HCT116 (cell line): ENCODE measurements at regions not wholly inside any gene's neighbourhood (a gene's known extent, or its start where the extent isn't known, plus 50 kb on each side); places are given as distances from the start of the nearest gene placed in this dataset.

ENCODE experiments used
- ATAC-seq: fragments of 200-7000 bp; cut with Tn5 transposase; 2 replicates; pipeline ENCODE4 v1.9.1; 2020; ENCODE audit warnings: mild to moderate bottlenecking, moderate library complexity
- BruUV-seq: library from RNA; stranded (reverse); fragments of 400-500 nt; replicated peaks from 2 replicates; lab custom pipeline; 2021; lab: Mats Ljungman, UMichigan
- CTCF ChIA-PET: fragments of 300-600 bp; sonication (Branson Sonifier 250); formaldehyde crosslinking; loops from one replicate; lab custom pipeline; 2021; ENCODE audit warnings: antibody characterized with exemption; lab: Charles Lee
- POLR2A ChIA-PET: fragments of 300-600, 350-600 bp; sonication (Branson Sonifier 250); formaldehyde crosslinking; loops from one replicate; lab custom pipeline; 2021; ENCODE audit warnings: antibody characterized with exemption; lab: Charles Lee
- RAD21 ChIA-PET, 2 experiments: fragments of 300-600 bp; sonication (Branson Sonifier 250); formaldehyde crosslinking; loops; one replicate each; lab custom pipeline; 2023; ENCODE audit warnings: low total read pairs in 2 of 2; ENCODE audit not compliant: uncharacterized antibody in 2 of 2, unreplicated experiment in 2 of 2, low non-redundant PET in 1 of 2; lab: Charles Lee
- DNase-seq: peaks from one replicate; pipeline ENCODE4 v3.0.0-alpha.2; 2010; ENCODE audit warnings: low read depth, low spot score
- H2AFZ ChIP-seq: fragments of 200-600 bp; shearing (Covaris generic), sonication (generic); 2 replicates; pipeline ENCODE4 v1.6.1; 2017; ENCODE audit warnings: low read depth, mixed run types, mixed read lengths, antibody characterized with exemption, low read length; ENCODE audit not compliant: poor library complexity, severe bottlenecking
- H3K27ac ChIP-seq: 2 replicates; pipeline ENCODE4 v1.5.1; 2012; ENCODE audit warnings: low read depth, low read length
- H3K27me3 ChIP-seq: fragments of 200-600 bp; sonication (generic); 2 replicates; pipeline ENCODE4 v1.6.1; 2016; ENCODE audit warnings: mixed run types, low read length, mixed read lengths; ENCODE audit not compliant: insufficient read depth
- H3K36me3 ChIP-seq, 2 experiments: fragments of 200-500 bp in 1 of 2; fragments of 200-600 bp in 1 of 2; sonication (Bioruptor generic) in 1 of 2; sonication (generic) in 1 of 2; 2 replicates each; pipeline versions ENCODE4 v1.5.1 to v1.6.1; 2014 to 2016; ENCODE audit warnings: low read length in 2 of 2, inconsistent platforms in 1 of 2, mixed read lengths in 1 of 2, mixed run types in 1 of 2; ENCODE audit not compliant: insufficient read depth in 2 of 2, control insufficient read depth in 1 of 2
- H3K4me1 ChIP-seq, 2 experiments: fragments of 200-600 bp in 1 of 2; sonication (generic) in 1 of 2; 2 replicates each; pipeline versions ENCODE4 v1.5.1 to v1.6.1; 2012 to 2017; ENCODE audit warnings: low read length in 2 of 2, inconsistent platforms in 1 of 2, mild to moderate bottlenecking in 1 of 2, mixed read lengths in 1 of 2, mixed run types in 1 of 2, moderate library complexity in 1 of 2; ENCODE audit not compliant: insufficient read depth in 2 of 2, control insufficient read depth in 1 of 2
- H3K4me2 ChIP-seq: fragments of 200-600 bp; sonication (generic); 2 replicates; pipeline ENCODE4 v1.6.1; 2017; ENCODE audit warnings: mixed run types, low read length, mixed read lengths
- H3K4me3 ChIP-seq, 2 experiments: fragments of 200-600 bp in 1 of 2; sonication (generic) in 1 of 2; replicated peaks in 1 of 2; 2 replicates each; pipeline ENCODE4 v1.5.1; 2011 to 2016; ENCODE audit warnings: low read length in 2 of 2, control low read depth in 1 of 2, low read depth in 1 of 2, mild to moderate bottlenecking in 1 of 2, mixed read lengths in 1 of 2, mixed run types in 1 of 2
- H3K79me2 ChIP-seq: fragments of 200-600 bp; sonication (generic); 2 replicates; pipeline ENCODE4 v1.6.1; 2017; ENCODE audit warnings: mild to moderate bottlenecking, mixed run types, low read length, moderate library complexity, mixed read lengths; ENCODE audit not compliant: insufficient read depth
- H3K9ac ChIP-seq: fragments of 200-600 bp; sonication (generic); 2 replicates; pipeline ENCODE4 v1.6.1; 2016; ENCODE audit warnings: low read length, mixed read lengths
- H3K9me2 ChIP-seq: fragments of 200-600 bp; sonication (generic), shearing (Covaris generic); 2 replicates; pipeline ENCODE4 v1.6.1; 2017; ENCODE audit warnings: mixed run types, mild to moderate bottlenecking, moderate library complexity; ENCODE audit not compliant: insufficient read depth
- H3K9me3 ChIP-seq, 2 experiments: fragments of 200-500 bp in 1 of 2; fragments of 200-600 bp in 1 of 2; sonication (Bioruptor generic) in 1 of 2; sonication (generic) in 1 of 2; 2 replicates each; pipeline ENCODE4 v1.6.1; 2014 to 2017; ENCODE audit warnings: low read length in 2 of 2, mixed read lengths in 2 of 2, inconsistent platforms in 1 of 2, low read depth in 1 of 2, mild to moderate bottlenecking in 1 of 2, mixed run types in 1 of 2, moderate library complexity in 1 of 2; ENCODE audit not compliant: control insufficient read depth in 1 of 2, insufficient read depth in 1 of 2
- H4K20me1 ChIP-seq: fragments of 200-600 bp; sonication (generic), shearing (Covaris generic); 2 replicates; pipeline ENCODE4 v1.6.1; 2017; ENCODE audit warnings: mixed run types, mild to moderate bottlenecking, moderate library complexity; ENCODE audit not compliant: insufficient read depth
- CBX3 ChIP-seq: IDR thresholded peaks from 2 replicates; pipeline ENCODE4 v1.6.1; 2012; ENCODE audit warnings: low read depth
- EGR1 ChIP-seq: IDR thresholded peaks from 2 replicates; pipeline ENCODE4 v1.6.1; 2012; ENCODE audit warnings: low read depth
- RAD21 ChIP-seq: IDR thresholded peaks from 2 replicates; pipeline ENCODE4 v1.6.1; 2012; ENCODE audit warnings: low read depth, mild to moderate bottlenecking
- TCF7L2 ChIP-seq: IDR thresholded peaks from 2 replicates; pipeline ENCODE4 v1.7.0; 2011; ENCODE audit warnings: borderline replicate concordance, inconsistent platforms; ENCODE audit not compliant: insufficient read depth, insufficient read length; ENCODE audit errors: extremely low read depth
- ZNF274 ChIP-seq: fragments of 200-500 bp; sonication (Bioruptor generic); IDR thresholded peaks from 2 replicates; pipeline ENCODE4 v1.6.1; 2014; ENCODE audit warnings: mild to moderate bottlenecking, low read depth, low read length, inconsistent platforms
- intact Hi-C: fragments of 100-400 bp; cut with micrococcal nuclease; formaldehyde crosslinking; loops from 2 replicates; pipeline ENCODE4 v1.10.0; 2022
- TF ChIP-seq, protein P1 (sequence below): IDR thresholded peaks from 2 replicates; pipeline ENCODE4 v1.6.1; 2012; ENCODE audit warnings: low read depth
- TF ChIP-seq, protein P2 (sequence below): IDR thresholded peaks from 2 replicates; pipeline ENCODE4 v1.6.1; 2012
- TF ChIP-seq, protein P3 (sequence below), 3 experiments: fragments of 200-600 bp in 1 of 3; sonication (generic) in 1 of 3; IDR thresholded peaks in 2 of 3; conservative IDR thresholded peaks in 1 of 3; 2 replicates each; pipeline ENCODE4 v1.5.1; 2012 to 2017; ENCODE audit warnings: low read depth in 2 of 3, low read length in 2 of 3, antibody characterized with exemption in 1 of 3, borderline replicate concordance in 1 of 3, control low read depth in 1 of 3, mild to moderate bottlenecking in 1 of 3, mixed read lengths in 1 of 3, mixed run types in 1 of 3, moderate library complexity in 1 of 3; ENCODE audit not compliant: insufficient read depth in 1 of 3
- TF ChIP-seq, protein P4 (sequence below): IDR thresholded peaks from 2 replicates; pipeline ENCODE4 v1.6.1; 2011; ENCODE audit warnings: mild to moderate bottlenecking, low read length, moderate library complexity; ENCODE audit not compliant: insufficient replicate concordance; ENCODE audit errors: extremely low read depth

DNA sequence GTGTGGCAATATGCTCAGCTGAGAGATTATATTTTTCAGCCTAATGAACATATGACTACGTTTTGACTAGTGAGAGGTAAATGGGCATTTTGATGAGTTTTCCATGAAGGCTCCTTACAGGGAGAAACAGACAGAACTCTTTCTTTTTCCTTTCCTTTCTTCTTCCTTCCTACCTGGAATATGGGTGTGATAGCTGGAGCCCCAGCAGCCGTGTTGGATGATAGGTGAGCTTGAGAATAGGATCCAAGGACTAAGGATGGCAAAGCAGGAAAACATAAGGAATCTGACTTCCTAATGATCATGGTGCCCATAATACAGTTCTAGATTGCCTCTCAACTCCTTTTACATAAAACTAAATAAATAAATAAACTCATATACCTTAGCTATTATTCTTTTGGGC, 124.0 kb downstream of the MAIP1 start:
- Histone ChIP-seq H3K4me2 (no peak overlapping the region), H3K4me3 (no peak overlapping the region), H3K9me2 (no peaks in the 10 kb centered on the region), H3K9me3 (no peaks in the 10 kb centered on the region), H3K36me3 (no peaks in the 10 kb centered on the region), H3K9ac (no peak overlapping the region), H3K27ac (no peak overlapping the region), H3K4me1 (no peaks in the 10 kb centered on the region), H2AFZ (no peak overlapping the region), H3K79me2 (no peaks in the 10 kb centered on the region), H3K27me3 (no peaks in the 10 kb centered on the region), H4K20me1 (no peaks in the 10 kb centered on the region)
- TF ChIP-seq, protein P1, sequence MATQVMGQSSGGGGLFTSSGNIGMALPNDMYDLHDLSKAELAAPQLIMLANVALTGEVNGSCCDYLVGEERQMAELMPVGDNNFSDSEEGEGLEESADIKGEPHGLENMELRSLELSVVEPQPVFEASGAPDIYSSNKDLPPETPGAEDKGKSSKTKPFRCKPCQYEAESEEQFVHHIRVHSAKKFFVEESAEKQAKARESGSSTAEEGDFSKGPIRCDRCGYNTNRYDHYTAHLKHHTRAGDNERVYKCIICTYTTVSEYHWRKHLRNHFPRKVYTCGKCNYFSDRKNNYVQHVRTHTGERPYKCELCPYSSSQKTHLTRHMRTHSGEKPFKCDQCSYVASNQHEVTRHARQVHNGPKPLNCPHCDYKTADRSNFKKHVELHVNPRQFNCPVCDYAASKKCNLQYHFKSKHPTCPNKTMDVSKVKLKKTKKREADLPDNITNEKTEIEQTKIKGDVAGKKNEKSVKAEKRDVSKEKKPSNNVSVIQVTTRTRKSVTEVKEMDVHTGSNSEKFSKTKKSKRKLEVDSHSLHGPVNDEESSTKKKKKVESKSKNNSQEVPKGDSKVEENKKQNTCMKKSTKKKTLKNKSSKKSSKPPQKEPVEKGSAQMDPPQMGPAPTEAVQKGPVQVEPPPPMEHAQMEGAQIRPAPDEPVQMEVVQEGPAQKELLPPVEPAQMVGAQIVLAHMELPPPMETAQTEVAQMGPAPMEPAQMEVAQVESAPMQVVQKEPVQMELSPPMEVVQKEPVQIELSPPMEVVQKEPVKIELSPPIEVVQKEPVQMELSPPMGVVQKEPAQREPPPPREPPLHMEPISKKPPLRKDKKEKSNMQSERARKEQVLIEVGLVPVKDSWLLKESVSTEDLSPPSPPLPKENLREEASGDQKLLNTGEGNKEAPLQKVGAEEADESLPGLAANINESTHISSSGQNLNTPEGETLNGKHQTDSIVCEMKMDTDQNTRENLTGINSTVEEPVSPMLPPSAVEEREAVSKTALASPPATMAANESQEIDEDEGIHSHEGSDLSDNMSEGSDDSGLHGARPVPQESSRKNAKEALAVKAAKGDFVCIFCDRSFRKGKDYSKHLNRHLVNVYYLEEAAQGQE = no peak
- TF ChIP-seq EGR1 (no peak), RAD21 (no peak), ZNF274 (no peak), TCF7L2 (no peak), CBX3 (no peak)
- TF ChIP-seq, protein P2, sequence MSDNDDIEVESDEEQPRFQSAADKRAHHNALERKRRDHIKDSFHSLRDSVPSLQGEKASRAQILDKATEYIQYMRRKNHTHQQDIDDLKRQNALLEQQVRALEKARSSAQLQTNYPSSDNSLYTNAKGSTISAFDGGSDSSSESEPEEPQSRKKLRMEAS = no peak
- TF ChIP-seq, protein P3, sequence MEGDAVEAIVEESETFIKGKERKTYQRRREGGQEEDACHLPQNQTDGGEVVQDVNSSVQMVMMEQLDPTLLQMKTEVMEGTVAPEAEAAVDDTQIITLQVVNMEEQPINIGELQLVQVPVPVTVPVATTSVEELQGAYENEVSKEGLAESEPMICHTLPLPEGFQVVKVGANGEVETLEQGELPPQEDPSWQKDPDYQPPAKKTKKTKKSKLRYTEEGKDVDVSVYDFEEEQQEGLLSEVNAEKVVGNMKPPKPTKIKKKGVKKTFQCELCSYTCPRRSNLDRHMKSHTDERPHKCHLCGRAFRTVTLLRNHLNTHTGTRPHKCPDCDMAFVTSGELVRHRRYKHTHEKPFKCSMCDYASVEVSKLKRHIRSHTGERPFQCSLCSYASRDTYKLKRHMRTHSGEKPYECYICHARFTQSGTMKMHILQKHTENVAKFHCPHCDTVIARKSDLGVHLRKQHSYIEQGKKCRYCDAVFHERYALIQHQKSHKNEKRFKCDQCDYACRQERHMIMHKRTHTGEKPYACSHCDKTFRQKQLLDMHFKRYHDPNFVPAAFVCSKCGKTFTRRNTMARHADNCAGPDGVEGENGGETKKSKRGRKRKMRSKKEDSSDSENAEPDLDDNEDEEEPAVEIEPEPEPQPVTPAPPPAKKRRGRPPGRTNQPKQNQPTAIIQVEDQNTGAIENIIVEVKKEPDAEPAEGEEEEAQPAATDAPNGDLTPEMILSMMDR (IDR thresholded peaks at IDR 0.05 in 2 of 3, conservative IDR thresholded peaks at IDR 0.05 in 1 of 3; ENCODE audit: borderline replicate concordance in 1 of 3, insufficient read depth in 1 of 3, low read depth in 2 of 3, low read length in 2 of 3) = no peak
- TF ChIP-seq, protein P4, sequence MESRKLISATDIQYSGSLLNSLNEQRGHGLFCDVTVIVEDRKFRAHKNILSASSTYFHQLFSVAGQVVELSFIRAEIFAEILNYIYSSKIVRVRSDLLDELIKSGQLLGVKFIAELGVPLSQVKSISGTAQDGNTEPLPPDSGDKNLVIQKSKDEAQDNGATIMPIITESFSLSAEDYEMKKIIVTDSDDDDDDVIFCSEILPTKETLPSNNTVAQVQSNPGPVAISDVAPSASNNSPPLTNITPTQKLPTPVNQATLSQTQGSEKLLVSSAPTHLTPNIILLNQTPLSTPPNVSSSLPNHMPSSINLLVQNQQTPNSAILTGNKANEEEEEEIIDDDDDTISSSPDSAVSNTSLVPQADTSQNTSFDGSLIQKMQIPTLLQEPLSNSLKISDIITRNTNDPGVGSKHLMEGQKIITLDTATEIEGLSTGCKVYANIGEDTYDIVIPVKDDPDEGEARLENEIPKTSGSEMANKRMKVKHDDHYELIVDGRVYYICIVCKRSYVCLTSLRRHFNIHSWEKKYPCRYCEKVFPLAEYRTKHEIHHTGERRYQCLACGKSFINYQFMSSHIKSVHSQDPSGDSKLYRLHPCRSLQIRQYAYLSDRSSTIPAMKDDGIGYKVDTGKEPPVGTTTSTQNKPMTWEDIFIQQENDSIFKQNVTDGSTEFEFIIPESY = no peak
- RAD21 ChIA-PET = no interaction called here
- no peak for DNase-seq
- ATAC-seq = no peak
- CTCF ChIA-PET = no interaction called here
- intact Hi-C loops = no loop called here
- POLR2A ChIA-PET = no interaction called here
- no TSS peak for BruUV-seq
